CD4-positive, CD25-positive, alpha-beta regulatory T cell (primary cell): ENCODE measurements at regions not wholly inside any gene's neighbourhood (a gene's known extent, or its start where the extent isn't known, plus 50 kb on each side); places are given as distances from the start of the nearest gene placed in this dataset.

Experiments
- ATAC-seq, 2 donors: fragments of 150-1000 bp; cut with Tn5 transposase; one replicate each; pipeline ENCODE4 v1.10.0; 2021; ENCODE audit warnings: low read depth in 2 of 2, moderate number of reproducible peaks in 2 of 2, moderate library complexity in 1 of 2
- DNase-seq, 3 donors: peaks; one replicate each; pipeline versions ENCODE4 v3.0.0 to v3.0.0-alpha.2; 2012 to 2022; ENCODE audit warnings: mixed read lengths in 1 of 3
- H3K27ac ChIP-seq: one replicate; pipeline ENCODE4 v1.7.0; 2013; ENCODE audit warnings: mild to moderate bottlenecking, low read length; ENCODE audit not compliant: insufficient read depth, poor library complexity, severe bottlenecking
- H3K27me3 ChIP-seq: one replicate; pipeline ENCODE4 v1.7.0; 2013; ENCODE audit warnings: low read length; ENCODE audit not compliant: control insufficient read depth, insufficient read depth
- H3K36me3 ChIP-seq: one replicate; pipeline ENCODE4 v1.7.0; 2013; ENCODE audit warnings: mild to moderate bottlenecking, low read length, moderate library complexity; ENCODE audit not compliant: control insufficient read depth, insufficient read depth
- H3K4me1 ChIP-seq: 2 replicates; pipeline ENCODE4 v1.7.0; 2013; ENCODE audit warnings: mild to moderate bottlenecking, low read length; ENCODE audit not compliant: insufficient read depth, control insufficient read depth, poor library complexity, severe bottlenecking
- H3K4me3 ChIP-seq: one replicate; pipeline ENCODE4 v1.7.0; 2013; ENCODE audit warnings: low read depth, mild to moderate bottlenecking, low read length, moderate library complexity
- H3K9me3 ChIP-seq, 2 experiments: 1 replicate in 1 of 2; 2 replicates in 1 of 2; pipeline ENCODE4 v1.7.0; 2013; ENCODE audit warnings: low read length in 2 of 2, mild to moderate bottlenecking in 1 of 2, moderate library complexity in 1 of 2; ENCODE audit not compliant: control insufficient read depth in 2 of 2
- H3K27ac Mint-ChIP-seq, 3 donors: one replicate each; pipeline ENCODE4 v1.8.0; 2020 to 2022; ENCODE audit warnings: mild to moderate bottlenecking in 3 of 3, mixed read lengths in 3 of 3, moderate library complexity in 2 of 3
- H3K27me3 Mint-ChIP-seq: one replicate; pipeline ENCODE4 v1.8.0; 2022; ENCODE audit warnings: mild to moderate bottlenecking, mixed read lengths
- H3K36me3 Mint-ChIP-seq: one replicate; pipeline ENCODE4 v1.8.0; 2020; ENCODE audit warnings: mixed read lengths
- H3K4me1 Mint-ChIP-seq, 4 donors: one replicate each; pipeline ENCODE4 v1.8.0; 2020 to 2022; ENCODE audit warnings: mixed read lengths in 4 of 4, mild to moderate bottlenecking in 1 of 4
- H3K4me3 Mint-ChIP-seq, 4 donors: one replicate each; pipeline ENCODE4 v1.8.0; 2020 to 2022; ENCODE audit warnings: mild to moderate bottlenecking in 4 of 4, mixed read lengths in 4 of 4, moderate library complexity in 3 of 4
- H3K9me3 Mint-ChIP-seq, 7 donors: one replicate each; pipeline ENCODE4 v1.8.0; 2020 to 2022; ENCODE audit warnings: mixed read lengths in 7 of 7, mild to moderate bottlenecking in 3 of 7, moderate library complexity in 2 of 7

DNA sequence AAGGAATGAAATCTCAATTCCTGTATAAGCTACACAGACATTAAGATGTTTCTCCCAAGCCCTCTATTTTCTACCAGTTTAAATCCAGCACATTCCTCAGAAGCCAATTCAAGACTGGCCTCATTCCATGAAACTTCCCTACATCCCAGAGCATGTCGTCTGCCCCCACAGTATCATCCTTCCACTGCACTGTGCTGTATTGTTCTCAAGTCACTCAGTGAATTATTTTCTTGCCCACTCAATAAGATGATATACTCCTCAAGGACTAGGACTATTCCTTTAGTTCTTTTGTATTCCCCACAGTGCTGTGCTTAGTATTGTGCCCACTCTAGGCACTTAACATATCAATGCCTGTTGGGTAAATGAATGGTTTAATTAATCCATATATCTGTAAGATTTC, 203.1 kb upstream of the BLID start:
- H3K36me3 Mint-ChIP-seq = no peaks in the 10 kb centered on the region
- DNase-seq = no peak
- no peak overlapping the region for H3K4me3 Mint-ChIP-seq
- no peak for ATAC-seq
- no peaks in the 10 kb centered on the region for H3K4me1 ChIP-seq
- no peaks in the 10 kb centered on the region for H3K4me1 Mint-ChIP-seq
- no peaks in the 10 kb centered on the region for H3K27me3 ChIP-seq
- H3K9me3 ChIP-seq = no peaks in the 10 kb centered on the region
- no peak overlapping the region for H3K4me3 ChIP-seq
- H3K36me3 ChIP-seq = no peaks in the 10 kb centered on the region
- H3K27me3 Mint-ChIP-seq = no peaks in the 10 kb centered on the region
- H3K27ac Mint-ChIP-seq = no peak overlapping the region
- H3K27ac ChIP-seq = no peak overlapping the region
- H3K9me3 Mint-ChIP-seq = peaks cover 0 to 2% (median 0%) of the 10 kb centered on the region in 7 donors

DNA sequence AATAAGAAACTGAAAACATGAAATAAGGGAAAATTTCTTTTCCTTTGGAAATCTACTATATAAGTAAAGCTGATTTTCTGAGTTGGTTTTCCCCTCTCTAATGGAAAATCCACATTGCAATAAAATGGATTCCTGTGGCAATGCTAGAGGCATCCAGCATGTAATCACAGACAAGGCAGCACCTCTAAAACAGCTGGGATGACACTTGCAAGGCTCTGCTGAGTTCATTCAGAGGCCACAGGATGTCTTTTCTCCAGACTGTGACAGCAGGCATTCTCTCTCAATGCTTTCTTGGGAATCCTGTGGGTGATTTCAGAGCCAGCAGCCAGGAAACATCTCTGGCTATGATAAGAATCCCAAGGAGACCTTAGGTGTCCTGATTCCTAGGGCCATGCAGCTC, 201.3 kb upstream of the BLID start:
- ATAC-seq = no peak
- Mint-ChIP-seq H3K27ac (no peak overlapping the region), H3K36me3 (no peaks in the 10 kb centered on the region), H3K4me3 (no peak overlapping the region), H3K27me3 (no peaks in the 10 kb centered on the region), H3K4me1 (no peaks in the 10 kb centered on the region), H3K9me3 (peaks cover 0 to 2% (median 0%) of the 10 kb centered on the region in 7 donors)
- Histone ChIP-seq H3K27me3 (no peaks in the 10 kb centered on the region), H3K9me3 (no peaks in the 10 kb centered on the region), H3K4me1 (no peaks in the 10 kb centered on the region), H3K27ac (no peak overlapping the region), H3K4me3 (no peak overlapping the region), H3K36me3 (no peaks in the 10 kb centered on the region)
- no peak for DNase-seq

DNA sequence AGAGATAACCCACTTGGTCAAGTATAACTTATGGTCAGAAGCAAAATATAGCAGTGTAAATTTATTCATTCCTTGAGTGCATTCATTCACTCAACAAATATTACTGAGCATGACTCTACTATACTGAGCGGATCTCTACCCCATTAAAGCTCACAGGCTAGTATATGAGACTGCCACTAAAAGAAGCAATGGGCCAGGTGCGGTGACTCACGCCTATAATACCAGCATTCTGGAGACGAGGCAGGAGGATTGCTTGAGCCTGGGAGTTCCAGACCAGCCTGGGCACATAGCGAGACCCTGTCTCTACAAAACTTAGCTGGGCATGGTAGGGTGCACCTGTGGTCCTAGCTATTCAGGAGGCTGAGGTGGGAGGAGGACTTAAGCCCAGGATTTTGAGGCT, 197.6 kb upstream of the BLID start:
- H3K4me1 Mint-ChIP-seq = no peaks in the 10 kb centered on the region
- Histone ChIP-seq H3K4me1 (no peaks in the 10 kb centered on the region), H3K36me3 (no peaks in the 10 kb centered on the region), H3K27me3 (no peaks in the 10 kb centered on the region), H3K4me3 (no peak overlapping the region), H3K9me3 (no peaks in the 10 kb centered on the region), H3K27ac (no peak overlapping the region)
- ATAC-seq (no peak), DNase-seq (no peak)
- no peaks in the 10 kb centered on the region for H3K27me3 Mint-ChIP-seq
- H3K36me3 Mint-ChIP-seq = no peaks in the 10 kb centered on the region
- peaks cover 0 to 1% (median 0%) of the 10 kb centered on the region in 7 donors for H3K9me3 Mint-ChIP-seq
- no peak overlapping the region for H3K27ac Mint-ChIP-seq
- H3K4me3 Mint-ChIP-seq = no peak overlapping the region

DNA sequence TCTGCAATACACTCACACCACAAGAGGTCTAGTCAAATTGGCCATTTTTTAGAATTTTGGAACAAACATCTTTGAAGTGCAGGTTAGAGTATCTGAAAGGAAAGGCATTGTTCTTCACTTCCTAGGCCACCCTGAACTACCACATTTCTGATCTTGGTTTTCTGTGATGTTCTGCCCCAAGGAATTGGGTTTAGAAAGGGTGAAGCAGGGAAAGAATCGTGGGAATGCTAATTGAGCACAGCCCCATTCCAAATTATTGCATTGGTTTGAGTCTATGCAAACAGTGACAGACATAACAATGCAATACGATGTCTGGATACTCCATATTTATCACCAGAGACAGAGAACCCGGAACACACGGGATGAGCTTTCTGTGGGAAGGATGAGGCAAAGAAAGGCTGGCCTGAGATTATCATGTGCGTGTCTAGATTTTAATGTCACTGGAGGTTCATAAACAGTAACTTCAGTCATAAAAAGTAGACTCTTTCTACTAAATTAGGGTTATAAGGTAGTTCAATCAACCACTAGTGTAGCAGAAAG, 195.3 kb upstream of the BLID start:
- H3K27ac Mint-ChIP-seq = no peak overlapping the region
- DNase-seq (no peak), ATAC-seq (no peak)
- H3K9me3 ChIP-seq = no peaks in the 10 kb centered on the region
- H3K4me3 ChIP-seq = no peak overlapping the region
- H3K4me1 ChIP-seq = no peaks in the 10 kb centered on the region
- H3K9me3 Mint-ChIP-seq = peaks cover 0 to 1% (median 0%) of the 10 kb centered on the region in 7 donors
- no peaks in the 10 kb centered on the region for H3K27me3 Mint-ChIP-seq
- H3K36me3 ChIP-seq = no peaks in the 10 kb centered on the region
- no peak overlapping the region for H3K27ac ChIP-seq
- H3K4me3 Mint-ChIP-seq = no peak overlapping the region
- no peaks in the 10 kb centered on the region for H3K27me3 ChIP-seq
- H3K36me3 Mint-ChIP-seq = no peaks in the 10 kb centered on the region
- H3K4me1 Mint-ChIP-seq = no peaks in the 10 kb centered on the region

- no peaks in the 10 kb centered on the region for H3K4me1 Mint-ChIP-seq
- no peaks in the 10 kb centered on the region for H3K27me3 ChIP-seq
- H3K9me3 Mint-ChIP-seq = peaks cover 0 to 1% (median 0%) of the 10 kb centered on the region in 7 donors
- no peaks in the 10 kb centered on the region for H3K27me3 Mint-ChIP-seq
- no peak overlapping the region for H3K4me3 Mint-ChIP-seq
- no peaks in the 10 kb centered on the region for H3K4me1 ChIP-seq
- no peak overlapping the region for H3K4me3 ChIP-seq
- H3K36me3 Mint-ChIP-seq = no peaks in the 10 kb centered on the region
- no peak overlapping the region for H3K27ac Mint-ChIP-seq
- H3K36me3 ChIP-seq = no peaks in the 10 kb centered on the region
- ATAC-seq = no peak
- no peak for DNase-seq
- H3K27ac ChIP-seq = no peak overlapping the region
- no peaks in the 10 kb centered on the region for H3K9me3 ChIP-seq
Observed at GRCh38 chr11:122310766-122311165, 194.8 kb upstream of the BLID start.

DNA sequence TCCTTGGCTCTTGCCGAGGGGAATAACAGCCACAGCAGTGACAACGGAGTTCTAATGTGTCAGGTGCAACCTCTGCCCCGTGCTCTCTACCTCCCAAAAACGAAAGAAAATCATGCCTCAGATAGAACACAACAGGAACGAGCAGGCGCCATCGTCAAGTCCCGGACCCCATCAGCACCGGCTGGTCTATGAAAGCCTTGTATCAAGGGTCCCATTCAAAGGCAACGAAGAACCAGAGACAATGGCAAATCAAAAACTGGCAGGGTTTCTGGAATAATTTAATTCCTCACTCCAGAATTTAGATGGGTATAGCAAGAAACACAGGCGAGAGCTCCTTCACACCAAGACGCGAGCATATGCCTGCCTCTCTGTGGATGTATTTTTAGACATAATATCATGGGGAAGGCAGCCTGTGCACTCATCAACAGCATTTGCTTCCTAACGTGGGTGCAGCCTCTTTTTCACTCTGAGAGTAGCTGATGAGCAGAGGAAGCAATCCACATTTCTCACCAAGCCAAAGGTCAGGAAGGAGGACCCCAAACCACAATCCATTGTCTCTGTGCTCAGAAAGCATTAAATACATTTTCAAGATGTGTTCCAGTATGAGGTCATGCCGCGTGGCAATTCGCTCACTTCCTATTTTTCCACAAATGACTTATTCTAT, 193.4 kb upstream of the BLID start:
- no peaks in the 10 kb centered on the region for H3K27me3 ChIP-seq
- H3K36me3 ChIP-seq = no peaks in the 10 kb centered on the region
- DNase-seq (no peak), ATAC-seq (no peak)
- peaks cover 0 to 1% (median 0%) of the 10 kb centered on the region in 7 donors for H3K9me3 Mint-ChIP-seq
- H3K9me3 ChIP-seq = no peaks in the 10 kb centered on the region
- H3K4me1 ChIP-seq = no peaks in the 10 kb centered on the region
- H3K4me3 ChIP-seq = no peak overlapping the region
- no peaks in the 10 kb centered on the region for H3K4me1 Mint-ChIP-seq
- no peak overlapping the region for H3K27ac Mint-ChIP-seq
- H3K27ac ChIP-seq = no peak overlapping the region
- no peaks in the 10 kb centered on the region for H3K27me3 Mint-ChIP-seq
- H3K36me3 Mint-ChIP-seq = no peaks in the 10 kb centered on the region
- H3K4me3 Mint-ChIP-seq = no peak overlapping the region

- H3K36me3 Mint-ChIP-seq = no peaks in the 10 kb centered on the region
- H3K9me3 ChIP-seq = no peaks in the 10 kb centered on the region
- no peaks in the 10 kb centered on the region for H3K4me1 Mint-ChIP-seq
- H3K36me3 ChIP-seq = no peaks in the 10 kb centered on the region
- no peaks in the 10 kb centered on the region for H3K4me1 ChIP-seq
- no peaks in the 10 kb centered on the region for H3K27me3 Mint-ChIP-seq
- no peak overlapping the region for H3K4me3 Mint-ChIP-seq
- H3K27ac Mint-ChIP-seq = no peak overlapping the region
- ATAC-seq = no peak
- no peak for DNase-seq
- peaks cover 2% of the 10 kb centered on the region for H3K27me3 ChIP-seq
- H3K9me3 Mint-ChIP-seq = peaks cover 0 to 1% (median 0%) of the 10 kb centered on the region in 7 donors
- H3K4me3 ChIP-seq = no peak overlapping the region
- no peak overlapping the region for H3K27ac ChIP-seq
Observed at GRCh38 chr11:122308226-122308625, 192.2 kb upstream of the BLID start.

DNA sequence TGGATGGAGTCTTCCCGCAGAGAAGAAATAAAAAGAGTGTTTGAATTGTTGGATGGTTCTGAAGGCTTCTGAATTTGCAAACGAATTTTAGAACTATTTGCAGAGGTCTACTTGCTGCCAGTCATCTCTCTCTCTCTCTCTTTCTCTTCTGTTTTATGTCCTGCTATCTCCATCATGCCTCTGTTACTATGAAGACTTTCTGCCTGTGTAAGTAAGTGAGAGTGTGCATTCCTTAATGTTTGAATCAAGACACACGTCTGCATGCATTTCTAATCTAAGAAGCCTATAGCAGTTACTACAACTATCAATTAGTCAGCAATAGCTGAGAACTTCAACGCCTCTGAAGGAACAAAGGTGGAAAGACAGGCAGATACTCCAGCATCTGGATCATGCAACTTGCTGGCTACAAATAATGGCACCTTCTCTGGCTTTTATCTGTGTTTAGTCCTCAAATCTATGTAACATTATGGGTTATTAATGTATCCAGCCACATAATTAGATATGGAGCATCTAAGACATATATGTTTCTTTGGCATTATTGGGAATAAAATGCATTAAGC, 191.5 kb upstream of the BLID start:
- peaks cover 0 to 1% (median 0%) of the 10 kb centered on the region in 7 donors for H3K9me3 Mint-ChIP-seq
- Histone ChIP-seq H3K36me3 (no peaks in the 10 kb centered on the region), H3K27ac (no peak overlapping the region), H3K9me3 (no peaks in the 10 kb centered on the region), H3K4me3 (no peak overlapping the region), H3K27me3 (peaks cover 2% of the 10 kb centered on the region), H3K4me1 (no peaks in the 10 kb centered on the region)
- H3K4me3 Mint-ChIP-seq = no peak overlapping the region
- no peaks in the 10 kb centered on the region for H3K4me1 Mint-ChIP-seq
- ATAC-seq (no peak), DNase-seq (no peak)
- no peak overlapping the region for H3K27ac Mint-ChIP-seq
- no peaks in the 10 kb centered on the region for H3K27me3 Mint-ChIP-seq
- H3K36me3 Mint-ChIP-seq = no peaks in the 10 kb centered on the region
